ENCODE measurements at regions not wholly inside any gene's neighbourhood (a gene's known extent, or its start where the extent isn't known, plus 50 kb on each side); places are given as distances from the start of the nearest gene placed in this dataset.

DNA sequence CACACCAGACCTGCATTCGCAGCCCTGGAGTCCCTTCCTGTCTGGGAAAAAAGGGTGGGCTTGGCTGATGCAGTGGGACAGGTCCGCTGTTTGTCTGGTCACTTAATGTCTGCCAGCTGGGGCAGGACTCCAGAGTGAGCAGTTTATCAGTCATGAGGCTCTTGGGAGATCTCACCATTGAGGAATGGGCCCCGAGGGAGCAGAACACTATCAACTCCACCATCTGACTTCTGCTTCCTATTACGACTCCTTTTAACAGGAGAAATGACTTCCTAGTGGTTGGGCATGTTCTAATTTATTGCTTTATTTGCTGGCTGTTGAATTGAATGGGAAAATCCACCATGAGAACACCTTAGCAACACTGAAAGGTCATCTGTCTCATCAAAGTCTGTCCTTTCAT lies 182.5 kb upstream of the RASSF8 start:
- TF ChIP-seq, protein P1, sequence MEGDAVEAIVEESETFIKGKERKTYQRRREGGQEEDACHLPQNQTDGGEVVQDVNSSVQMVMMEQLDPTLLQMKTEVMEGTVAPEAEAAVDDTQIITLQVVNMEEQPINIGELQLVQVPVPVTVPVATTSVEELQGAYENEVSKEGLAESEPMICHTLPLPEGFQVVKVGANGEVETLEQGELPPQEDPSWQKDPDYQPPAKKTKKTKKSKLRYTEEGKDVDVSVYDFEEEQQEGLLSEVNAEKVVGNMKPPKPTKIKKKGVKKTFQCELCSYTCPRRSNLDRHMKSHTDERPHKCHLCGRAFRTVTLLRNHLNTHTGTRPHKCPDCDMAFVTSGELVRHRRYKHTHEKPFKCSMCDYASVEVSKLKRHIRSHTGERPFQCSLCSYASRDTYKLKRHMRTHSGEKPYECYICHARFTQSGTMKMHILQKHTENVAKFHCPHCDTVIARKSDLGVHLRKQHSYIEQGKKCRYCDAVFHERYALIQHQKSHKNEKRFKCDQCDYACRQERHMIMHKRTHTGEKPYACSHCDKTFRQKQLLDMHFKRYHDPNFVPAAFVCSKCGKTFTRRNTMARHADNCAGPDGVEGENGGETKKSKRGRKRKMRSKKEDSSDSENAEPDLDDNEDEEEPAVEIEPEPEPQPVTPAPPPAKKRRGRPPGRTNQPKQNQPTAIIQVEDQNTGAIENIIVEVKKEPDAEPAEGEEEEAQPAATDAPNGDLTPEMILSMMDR (IDR thresholded peaks at IDR 0.05 in 4 of 5, conservative IDR thresholded peaks at IDR 0.05 in 1 of 5): no peak
- TF ChIP-seq POLR2A (IDR thresholded peaks at IDR 0.05): no peak

Data from gastrocnemius medialis (tissue), 4 donors.